Esophagus squamous epithelium (tissue), 4 donors: ENCODE measurements at regions not wholly inside any gene's neighbourhood (a gene's known extent, or its start where the extent isn't known, plus 50 kb on each side); places are given as distances from the start of the nearest gene placed in this dataset.

Experiments
- CTCF ChIP-seq, 6 experiments: fragments of 450-650 bp in 4 of 6; fragments of 200-600 bp in 2 of 6; sonication (generic) in 2 of 6; IDR thresholded peaks; one replicate each; pipeline ENCODE4 v1.5.1; 2016 to 2019; ENCODE audit warnings: antibody characterized with exemption in 6 of 6, mild to moderate bottlenecking in 4 of 6, moderate library complexity in 4 of 6
- POLR2A ChIP-seq, 4 donors: fragments of 450-650 bp; IDR thresholded peaks; one replicate each; pipeline ENCODE4 v1.6.1; 2017; ENCODE audit warnings: antibody characterized with exemption in 4 of 4, mild to moderate bottlenecking in 4 of 4, moderate library complexity in 3 of 4

- no peak for TF ChIP-seq CTCF (IDR thresholded peaks at IDR 0.05)
- TF ChIP-seq POLR2A (IDR thresholded peaks at IDR 0.05), result no peak
These were observed 207.3 kb downstream of the HGF start for GRCh38 chr7:81562581-81562980.
